HG02943 (cell line): ENCODE measurements at regions not wholly inside any gene's neighbourhood (a gene's known extent, or its start where the extent isn't known, plus 50 kb on each side); places are given as distances from the start of the nearest gene placed in this dataset.

Source experiments
- ATAC-seq: cut with Tn5 transposase; IDR thresholded peaks from one replicate; pipeline ENCODE4 v1.9.1; 2021; ENCODE audit warnings: mild to moderate bottlenecking, low read depth, moderate library complexity; ENCODE audit not compliant: unreplicated experiment

DNA sequence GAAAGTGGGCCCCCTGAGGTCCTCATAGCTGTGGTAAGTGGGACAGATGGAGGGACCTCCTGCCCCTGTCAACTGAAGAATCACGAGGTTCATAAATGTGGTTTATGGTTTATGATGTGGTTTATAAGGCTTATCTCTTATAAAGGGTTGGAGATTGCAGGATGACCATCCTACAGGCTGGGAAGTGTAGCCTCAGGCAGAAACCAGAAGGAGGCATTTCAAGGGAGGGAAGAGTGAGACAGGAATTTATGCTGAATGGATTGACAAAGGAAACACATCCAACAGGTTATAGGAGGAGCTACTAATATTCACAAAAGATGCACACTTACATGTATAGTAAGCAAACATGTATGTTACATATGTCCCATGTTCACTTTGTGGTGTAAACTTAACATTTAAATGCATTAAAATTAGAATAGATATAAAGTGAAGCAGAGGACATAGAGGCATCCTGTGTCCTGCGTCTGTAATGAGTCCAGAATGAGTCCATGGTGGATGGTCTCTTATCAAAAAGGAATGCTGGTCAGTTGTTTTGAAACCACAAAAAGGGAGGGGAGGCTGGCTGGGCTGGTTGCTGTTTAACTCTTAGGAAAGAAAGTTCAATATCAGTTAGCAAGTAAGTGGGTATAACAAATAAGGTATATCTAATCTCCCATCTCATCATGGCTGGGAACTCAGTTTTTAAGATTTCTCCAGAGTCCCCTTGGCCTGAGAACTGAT is 149.0 kb upstream of the RMST start:
- no peak for ATAC-seq

DNA sequence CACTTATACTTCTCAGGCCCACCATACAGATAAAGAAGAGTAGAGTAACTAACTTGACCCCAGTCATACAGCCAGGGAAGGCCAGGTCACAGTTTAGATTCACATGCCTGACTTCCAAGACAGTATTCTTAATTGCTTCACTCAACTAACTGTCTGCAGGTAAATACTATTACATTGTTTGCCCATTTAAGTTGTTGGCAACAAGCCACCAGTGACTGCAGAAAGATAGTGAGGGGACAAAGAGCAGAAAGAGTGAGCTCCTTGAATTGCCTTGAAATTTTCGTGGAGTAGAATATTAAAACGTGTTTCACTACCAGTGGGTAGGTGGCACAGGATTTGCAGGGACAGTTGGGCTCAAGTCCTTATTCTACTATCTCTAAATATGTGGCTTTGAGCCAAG is 146.3 kb upstream of the RMST start:
- no peak for ATAC-seq

DNA sequence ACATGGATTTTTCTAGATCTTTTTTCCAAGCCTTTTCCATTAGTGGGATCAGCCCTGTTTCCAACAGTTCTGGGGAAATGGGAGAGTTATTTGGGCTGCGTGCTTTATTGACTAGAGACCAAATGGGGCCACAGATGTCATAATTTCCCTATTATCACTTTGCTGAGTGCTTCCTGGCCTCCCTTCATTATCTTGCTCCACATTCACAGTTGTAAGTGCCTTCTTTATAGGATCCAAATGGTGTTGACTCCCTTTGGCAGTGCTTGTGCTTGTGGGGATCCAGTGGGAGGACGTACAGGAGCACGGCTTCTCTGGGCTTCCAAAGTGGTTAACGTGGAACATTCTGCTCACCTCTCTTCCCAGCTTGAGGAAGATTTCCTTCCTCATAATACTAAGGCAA is 141.0 kb upstream of the RMST start:
- ATAC-seq: no peak

DNA sequence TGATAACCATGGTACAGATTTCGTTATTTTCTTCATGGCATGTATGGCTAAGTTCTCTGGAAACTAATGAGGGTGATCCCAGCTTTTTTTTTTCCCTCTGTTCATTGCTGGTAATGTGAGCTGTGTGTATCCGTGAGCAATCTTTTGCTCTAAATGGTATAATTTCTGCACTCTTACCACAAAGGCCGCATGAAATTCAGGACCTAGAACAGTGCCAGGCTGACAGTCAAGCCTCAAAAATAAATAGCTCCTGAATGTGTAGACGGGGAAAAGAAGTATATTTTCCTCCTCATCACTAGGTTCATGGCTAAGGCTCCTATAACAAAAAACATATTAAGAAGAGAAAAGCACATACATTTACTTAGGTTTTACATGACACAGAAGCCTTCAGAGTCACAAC is 140.2 kb upstream of the RMST start:
- no peak for ATAC-seq

DNA sequence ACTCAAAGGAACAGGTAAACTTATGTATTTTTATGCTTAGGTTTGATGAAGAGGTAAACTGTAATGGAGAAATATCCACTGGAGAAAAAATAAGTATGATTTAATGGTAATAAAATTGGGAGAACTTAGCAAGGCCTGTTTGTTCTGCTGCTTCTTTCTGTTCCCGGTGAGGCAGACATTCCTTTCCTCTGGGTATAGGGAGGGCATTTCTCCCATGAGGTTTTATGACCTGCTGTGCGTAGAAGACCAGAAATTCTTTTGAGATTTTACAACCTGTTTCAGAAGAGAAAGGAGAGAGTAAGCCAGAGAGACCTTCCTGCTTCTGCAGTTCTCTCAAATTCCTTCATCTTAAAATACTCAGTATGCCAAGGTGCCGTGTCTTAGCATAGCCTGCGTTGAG is 139.4 kb upstream of the RMST start:
- no peak for ATAC-seq

DNA sequence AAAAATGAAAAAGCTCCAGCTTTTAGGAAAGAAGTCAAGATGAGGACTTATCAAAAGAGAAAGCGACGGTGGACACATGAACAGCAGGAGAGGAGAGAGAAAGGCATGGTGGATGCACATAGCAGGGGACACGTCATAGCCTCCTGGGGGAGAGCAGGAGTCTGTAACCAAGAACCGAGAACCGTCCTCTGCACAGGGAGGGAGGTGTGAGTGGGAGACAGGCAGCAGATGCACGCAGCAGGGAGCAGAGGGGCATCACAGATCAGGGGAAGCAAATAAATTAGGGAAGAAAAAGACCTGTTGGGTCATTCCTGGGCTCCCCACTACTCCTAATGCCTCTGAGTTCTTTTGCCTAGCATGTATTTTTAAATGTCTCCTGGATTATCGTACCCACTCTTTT is 138.1 kb upstream of the RMST start:
- ATAC-seq: no peak

DNA sequence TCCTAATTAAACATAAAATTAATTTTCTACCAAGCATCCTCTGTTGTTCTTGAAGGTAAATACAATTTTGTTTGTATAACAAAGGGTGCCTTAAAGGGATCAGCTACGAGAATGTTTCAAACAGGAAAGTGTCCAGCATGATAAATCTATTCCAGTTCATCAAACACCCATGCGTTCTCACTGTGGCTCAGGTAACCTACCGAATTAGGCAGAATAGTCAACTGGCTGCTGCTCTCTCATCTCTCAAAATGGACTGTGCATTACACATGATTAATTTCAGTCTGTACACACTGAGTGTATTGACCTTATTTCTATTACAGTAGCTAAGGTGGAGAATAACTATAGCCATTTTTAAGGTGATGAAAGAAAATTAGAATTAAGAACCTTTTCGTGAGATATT is 127.5 kb upstream of the RMST start:
- no peak for ATAC-seq

DNA sequence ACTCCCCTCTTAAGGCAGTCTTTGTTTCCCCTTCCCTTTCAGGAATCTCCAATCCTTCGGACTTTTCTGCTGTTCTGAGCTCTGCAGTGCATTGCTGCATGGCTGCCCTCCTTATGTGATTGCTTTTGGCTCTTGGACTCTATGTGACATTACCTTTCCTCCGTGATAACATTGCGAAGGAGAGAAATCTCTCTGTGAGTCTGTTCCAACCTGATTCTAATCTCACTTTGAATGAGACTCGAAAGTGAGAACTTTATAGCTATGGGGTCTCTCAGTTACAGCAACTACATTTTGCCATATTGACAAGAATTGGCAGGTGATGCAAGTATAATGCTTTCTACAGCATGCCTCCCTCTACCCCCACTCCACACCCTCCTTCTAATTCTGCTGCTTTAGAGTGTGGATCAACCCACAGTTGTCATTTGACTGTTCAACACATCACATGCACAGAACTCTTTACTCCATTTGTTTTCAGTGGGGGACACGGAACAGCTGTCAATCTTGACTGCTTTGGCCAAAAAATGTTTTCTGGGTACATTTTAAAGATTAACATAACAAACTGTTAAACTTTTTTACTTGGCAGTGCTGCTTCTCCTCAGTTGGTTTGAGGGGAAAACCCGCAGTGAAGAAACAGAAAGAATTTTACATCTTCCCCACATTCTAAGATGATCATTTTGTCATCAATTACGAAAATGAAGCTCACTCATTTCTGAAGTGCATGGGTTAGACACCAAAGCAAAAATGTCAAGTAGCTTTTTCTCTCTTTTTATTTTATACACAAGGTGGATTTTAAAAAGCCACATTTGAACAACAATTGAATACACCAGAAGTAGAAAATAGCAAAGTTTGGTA is 125.5 kb upstream of the RMST start:
- ATAC-seq: no peak

DNA sequence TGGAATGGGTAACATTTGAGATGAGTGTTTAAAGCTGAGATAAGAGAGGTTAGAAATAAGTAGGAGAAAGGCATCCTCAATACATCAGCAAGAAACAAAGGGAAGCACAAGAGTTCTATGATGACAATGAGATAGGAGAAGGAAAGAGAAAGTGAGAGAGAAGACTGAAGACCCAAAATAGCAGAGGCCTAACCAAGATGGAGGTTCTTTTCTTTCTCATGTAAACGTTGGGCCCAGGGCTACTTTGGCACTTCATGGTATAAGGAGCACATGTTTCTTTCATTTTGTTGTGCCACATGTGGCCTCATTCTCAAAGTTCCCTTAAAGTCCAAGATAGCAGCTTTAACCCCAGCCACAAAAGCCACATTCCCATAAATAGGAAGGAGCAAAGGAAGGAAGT is 120.5 kb upstream of the RMST start:
- no peak for ATAC-seq

DNA sequence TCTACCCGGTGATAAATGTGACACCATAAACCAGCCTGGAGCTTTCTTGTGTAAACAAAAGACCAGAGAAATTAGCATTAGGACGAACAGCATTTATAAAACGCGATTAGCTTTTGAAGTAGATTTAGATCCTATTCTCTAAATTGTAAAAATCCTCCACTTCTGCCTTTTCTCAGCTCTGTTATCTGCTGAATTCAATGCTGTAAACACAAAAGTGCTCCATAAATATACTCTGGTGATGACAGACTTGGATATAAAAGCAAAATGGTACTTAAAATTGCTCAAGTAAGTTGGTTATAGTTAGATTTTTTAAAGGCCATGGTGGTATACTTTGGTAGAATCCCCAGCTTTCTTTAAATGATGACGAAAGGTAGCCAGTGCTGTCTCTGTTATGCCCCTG is 114.6 kb upstream of the RMST start:
- ATAC-seq: no peak

DNA sequence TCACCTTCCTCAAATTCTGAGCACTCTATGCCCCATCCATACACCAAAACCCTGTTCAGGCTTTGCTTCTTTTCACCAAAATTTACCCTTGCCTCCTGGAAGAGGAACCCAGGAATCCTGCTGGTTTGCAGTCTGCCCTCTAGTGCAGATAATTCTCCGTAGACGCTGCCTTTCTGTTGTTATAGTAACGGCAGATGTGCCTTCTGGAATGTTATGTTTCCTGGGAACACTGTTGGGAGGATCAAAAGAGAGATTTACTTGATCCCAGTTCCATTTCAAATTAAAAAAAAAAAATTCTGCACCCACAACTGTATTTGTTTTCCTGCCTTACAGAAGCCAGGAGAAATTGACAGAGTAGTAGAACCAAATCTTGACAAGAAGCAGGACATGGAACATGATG is 104.2 kb upstream of the RMST start:
- no peak for ATAC-seq

DNA sequence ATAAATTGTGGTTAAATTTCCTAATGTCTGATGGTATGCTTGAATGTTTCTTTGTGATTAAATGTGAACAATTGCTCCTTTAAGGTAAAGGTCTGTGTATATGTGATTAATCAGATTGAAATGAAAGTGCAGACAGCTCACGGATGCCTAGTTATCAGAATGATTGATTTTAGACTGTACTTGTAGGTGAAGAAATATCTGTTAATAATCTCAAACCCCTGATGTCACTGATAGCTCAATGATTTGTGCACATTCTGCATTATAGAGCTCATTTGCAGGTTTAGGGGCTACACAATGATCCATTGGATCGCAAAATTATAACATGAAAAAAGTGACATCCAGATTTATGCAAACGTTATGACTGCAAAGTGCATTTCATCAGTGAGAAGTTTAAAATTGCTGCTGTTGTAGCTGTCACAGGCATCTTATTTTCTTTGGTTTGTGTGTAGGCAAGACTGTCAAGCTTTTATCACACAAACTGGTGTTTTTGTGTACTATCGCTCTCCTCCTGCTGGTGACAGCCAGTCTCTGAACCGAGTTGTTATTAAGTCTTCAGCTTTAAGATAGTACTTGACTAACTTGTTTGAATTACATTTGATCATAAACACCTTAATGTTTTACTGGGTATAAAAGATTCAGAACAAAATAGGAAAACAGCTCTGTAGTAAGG is 103.4 kb upstream of the RMST start:
- ATAC-seq: no peak

DNA sequence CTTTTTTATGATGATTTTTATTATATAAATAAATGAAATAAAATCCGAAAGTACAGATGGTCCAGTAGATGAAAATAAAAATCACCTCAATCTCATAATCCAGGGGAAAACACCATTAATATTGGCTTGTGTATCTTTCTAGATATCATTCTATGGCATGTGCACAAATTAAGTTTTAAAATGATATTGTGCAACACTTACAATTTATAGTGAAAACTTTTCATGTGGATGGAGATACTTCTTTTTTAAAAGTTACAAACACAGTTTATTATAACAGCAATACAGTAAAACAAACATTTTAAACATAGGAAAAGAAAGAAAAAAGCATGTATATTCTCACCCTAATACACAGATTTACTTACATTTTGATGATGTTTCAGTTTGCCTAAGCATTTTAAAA is 98.9 kb upstream of the RMST start:
- ATAC-seq: no peak

DNA sequence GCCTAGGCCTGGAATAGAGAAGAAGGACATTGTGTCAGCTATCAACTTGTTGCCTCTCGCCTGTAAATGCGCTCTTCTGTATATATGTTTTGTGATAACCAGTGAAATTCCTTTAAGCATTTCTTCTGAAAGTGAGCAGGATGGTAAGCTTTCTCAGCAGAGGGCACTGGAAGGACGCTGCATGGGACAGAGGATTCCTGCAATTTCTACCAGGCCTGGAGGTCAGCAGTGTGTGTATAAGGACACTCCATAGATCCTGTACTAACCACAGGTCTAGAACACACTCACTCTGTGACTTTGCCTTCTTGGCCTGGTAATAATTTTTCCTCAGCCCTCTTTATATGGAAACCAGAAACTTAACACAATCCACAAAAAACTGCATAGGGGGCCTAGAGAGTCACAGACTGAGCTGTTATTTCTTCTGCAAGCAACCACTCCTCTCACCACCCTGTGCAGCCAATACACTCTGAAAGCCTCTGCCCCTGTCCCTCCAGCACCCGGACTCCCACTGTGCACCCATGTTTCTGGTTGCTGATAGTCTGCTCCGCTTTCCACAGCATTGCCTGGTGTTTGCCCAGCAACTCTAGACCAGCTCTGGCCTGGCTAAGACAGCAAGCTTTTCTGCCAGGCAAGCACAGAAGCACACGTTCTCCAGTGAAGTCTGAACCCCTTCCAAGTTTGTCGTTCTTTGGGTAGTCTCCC is 94.0 kb upstream of the RMST start:
- ATAC-seq: no peak

DNA sequence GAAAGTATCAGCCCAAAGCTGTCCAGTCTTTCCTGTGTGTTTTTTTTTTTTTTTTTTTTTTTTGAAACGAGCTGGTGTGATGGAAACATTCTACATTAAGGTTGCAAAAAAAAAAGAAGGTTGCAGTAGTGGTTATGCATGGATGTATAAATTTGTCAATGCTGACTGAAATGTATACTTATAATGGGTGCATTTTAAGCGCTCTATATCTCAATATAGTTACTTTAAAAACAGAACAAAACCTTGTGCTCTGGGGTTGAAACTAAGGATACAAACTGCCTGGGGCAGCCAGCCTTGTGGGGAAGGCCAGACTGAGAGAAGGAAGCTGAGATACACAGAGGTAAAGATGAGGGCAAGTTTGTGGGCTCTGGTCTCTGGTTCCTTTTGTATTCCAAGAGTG is 87.3 kb upstream of the RMST start:
- no peak for ATAC-seq

DNA sequence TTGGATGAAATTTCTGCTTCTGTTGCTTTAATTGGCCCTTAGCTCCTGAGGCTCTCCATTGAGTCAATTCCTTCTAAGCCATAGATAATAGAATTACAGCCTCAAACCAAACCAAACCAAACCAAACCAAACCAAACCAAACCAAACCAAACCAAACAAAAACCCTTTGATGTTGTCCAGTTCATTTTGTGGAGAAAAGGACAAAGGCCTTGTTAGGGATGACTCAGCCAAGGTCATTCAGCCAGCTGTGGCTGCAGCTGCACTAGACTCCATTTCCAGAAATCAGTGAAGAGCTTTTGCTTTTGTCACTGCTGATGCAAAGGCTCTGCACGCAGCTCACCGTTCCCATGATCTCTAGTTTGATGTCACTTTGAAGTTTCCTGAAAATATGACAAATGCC is 82.2 kb upstream of the RMST start:
- no peak for ATAC-seq

DNA sequence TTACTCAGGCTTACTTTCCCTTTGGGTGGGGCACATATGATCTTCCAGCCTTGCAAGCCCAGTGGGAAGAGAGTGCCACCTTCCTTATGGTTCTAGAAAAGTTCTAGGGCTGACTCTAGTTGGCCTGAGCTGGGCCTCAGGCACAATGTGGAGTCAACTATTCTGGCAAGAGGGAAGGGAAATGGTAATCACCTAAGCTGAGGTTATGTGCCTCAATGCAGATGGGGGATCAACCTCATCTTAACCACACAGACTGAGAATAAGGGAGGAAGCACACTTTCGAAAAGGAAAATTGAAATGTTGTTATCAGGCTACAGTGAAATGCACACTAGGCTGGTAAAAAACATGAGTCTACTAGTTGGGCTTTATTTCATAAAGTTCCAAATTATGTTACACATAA is 77.5 kb upstream of the RMST start:
- no peak for ATAC-seq

DNA sequence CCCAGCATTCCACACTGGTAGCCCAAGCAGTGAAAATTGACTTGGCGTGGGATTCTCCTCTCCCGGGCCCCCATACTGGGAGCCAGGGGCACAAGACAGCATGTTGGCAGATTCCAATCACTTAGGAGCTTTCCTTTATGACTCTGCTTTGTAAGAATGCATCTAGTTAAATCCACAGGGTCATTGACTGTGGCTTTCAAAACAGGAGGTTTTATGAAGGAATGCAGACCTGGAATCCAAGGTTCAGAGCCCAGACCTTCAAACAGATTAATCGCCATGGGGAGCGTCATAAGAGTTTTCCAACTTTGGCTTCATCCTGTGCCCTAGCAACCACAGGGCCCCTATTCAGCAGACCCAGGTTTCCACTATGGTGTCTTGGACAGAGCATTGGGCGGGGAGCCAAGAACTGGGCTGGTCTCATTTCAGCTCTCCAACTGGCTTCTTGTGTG is 76.4 kb upstream of the RMST start:
- ATAC-seq: no peak

DNA sequence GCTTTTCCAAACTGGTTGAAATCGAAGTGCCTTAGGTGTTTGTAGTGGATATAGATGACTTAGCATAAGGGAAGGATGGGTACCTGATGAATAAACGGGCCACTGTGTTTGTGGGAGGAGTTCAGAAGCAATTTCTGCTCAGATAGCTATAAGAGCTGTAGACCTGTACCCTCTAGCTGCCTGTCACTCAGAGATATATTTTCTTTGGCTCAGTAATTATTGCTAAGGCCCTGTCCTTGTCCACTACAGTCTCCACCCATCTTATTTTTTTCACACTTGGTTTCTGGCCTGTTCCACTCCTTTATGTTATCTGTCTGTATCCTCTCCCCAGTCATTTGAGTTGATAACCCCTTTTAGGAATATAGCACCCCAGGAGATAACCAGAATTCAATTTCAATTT is 74.8 kb upstream of the RMST start:
- no peak for ATAC-seq

DNA sequence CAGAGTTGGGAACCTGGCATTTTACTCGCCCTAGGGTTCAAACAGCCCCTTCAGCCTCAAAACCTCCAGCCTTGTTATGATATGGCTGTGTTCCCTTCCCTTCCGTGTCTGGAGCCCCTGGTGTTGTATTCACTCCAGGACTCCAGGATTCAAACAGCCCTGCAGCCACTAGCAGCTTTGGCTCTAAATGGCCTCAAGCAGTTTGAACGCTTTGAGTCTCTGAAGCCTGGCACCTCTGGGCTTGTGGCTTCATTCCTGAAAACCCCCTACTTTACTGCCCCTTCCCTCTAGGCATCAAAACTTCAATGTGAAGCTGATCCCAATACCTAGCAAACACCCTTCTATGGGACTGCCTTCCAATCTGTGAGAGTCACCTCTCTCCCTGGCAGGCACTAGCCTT is 67.9 kb upstream of the RMST start:
- ATAC-seq: no peak

DNA sequence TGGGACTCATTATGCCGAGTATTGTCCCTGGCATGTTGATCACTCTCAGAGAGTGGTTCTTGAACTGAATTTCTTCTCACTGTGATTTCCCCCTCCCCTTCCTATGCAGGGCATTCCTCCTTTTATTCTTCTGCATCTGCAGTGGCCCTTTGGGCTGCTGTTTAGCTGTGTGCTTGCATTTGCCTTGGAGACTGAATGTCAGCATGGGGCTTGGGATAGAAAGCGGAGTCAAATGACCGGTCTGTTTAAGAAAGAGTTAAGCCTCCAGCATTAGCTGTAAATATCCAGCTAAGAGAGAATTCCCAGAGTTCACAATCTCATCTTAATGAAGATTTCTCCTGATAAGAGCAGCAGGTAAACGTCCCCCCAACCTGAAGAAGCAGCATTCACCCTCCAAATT is 65.6 kb upstream of the RMST start:
- ATAC-seq: no peak
